Activated T-cell treated with anti-CD3 and anti-CD28 coated beads, Interleukin-2, amount 50 U/mL, for 48 hours (primary cell): ENCODE measurements at regions not wholly inside any gene's neighbourhood (a gene's known extent, or its start where the extent isn't known, plus 50 kb on each side); places are given as distances from the start of the nearest gene placed in this dataset.
"Not testable (repeated sequence)": the region's sequence is repeated elsewhere in the genome, so short reads cannot be mapped to it uniquely, and the experiment has no call there.

Source experiments
- DNase-seq, 2 experiments: peaks; one replicate each; pipeline ENCODE4 v3.0.0-alpha.2; 2020

- no peak for DNase-seq
Observed at GRCh38 chrX:46298821-46299220, 246.4 kb downstream of the ZNF674 start.

DNA sequence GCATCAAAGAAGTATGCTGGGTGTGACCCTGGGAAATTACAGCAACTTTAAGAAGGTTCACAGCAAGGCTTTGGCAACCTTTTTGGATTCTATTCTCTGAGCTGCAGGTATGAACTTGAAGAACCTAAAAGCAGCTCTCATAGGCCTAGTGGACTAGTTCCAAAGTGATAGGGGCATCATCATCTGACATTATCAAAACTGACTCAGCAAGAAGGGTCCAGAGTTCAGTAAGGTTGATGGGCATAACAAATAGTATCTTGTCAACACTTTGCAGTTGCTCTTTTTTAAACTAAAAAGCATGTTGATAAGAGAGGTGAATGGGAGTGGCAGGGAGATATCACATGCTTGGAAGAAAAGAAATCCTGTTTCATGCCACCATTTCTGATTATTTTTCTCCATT is 249.3 kb downstream of the ZNF674 start:
- no peak for DNase-seq

- no peak for DNase-seq
Observed at GRCh38 chrX:46294234-46294633, 251.0 kb downstream of the ZNF674 start.

GRCh38 chrX:46279925-46280313 is 265.3 kb downstream of the ZNF674 start:
- DNase-seq = no peak

GRCh38 chrX:46279214-46279924 is 265.9 kb downstream of the ZNF674 start:
- no peak for DNase-seq

GRCh38 chrX:46278572-46278971 is 266.6 kb downstream of the ZNF674 start:
- no peak for DNase-seq

- no peak for DNase-seq
Observed at GRCh38 chrX:46268412-46268811, 276.8 kb downstream of the ZNF674 start.

DNA sequence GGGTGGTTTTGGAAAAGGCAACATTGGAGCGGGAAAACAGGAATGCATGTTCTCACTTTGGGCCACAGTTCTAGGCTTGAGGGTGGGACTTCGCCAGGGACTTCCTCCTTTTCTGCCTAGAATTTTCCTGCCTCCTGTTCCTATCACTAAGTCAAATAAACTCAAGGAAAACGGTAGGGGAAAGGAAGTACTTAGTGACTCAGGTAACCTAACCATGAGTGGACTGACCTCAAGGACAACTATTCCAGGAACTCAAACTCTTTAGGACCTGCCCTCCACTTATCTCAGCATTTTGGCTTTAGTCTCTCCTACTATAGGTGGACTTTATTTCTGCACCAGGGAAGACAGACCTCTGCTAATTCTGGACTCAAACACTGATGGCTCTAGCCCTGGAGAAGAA is 281.7 kb downstream of the ZNF674 start:
- no peak for DNase-seq

DNA sequence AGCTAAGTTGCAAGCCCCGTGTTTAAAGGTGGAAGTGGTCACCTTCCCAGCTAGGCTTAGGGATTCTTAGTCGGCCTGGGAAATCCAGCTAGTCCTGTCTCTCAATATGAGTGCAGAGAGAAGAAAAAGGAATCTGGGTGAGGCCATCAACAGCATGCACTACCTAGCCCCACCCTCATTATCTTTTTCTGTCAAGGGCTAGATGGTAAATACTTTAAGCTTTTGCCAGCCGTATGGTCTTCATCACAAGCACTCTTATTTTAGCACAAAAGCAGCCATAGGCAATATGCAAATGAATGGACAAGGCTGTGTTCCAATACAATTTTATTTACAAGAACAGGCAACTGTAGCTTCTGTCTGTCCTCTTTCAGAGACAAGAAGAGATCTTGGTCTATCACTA is 282.9 kb downstream of the ZNF674 start:
- no peak for DNase-seq

- DNase-seq = no peak
Observed at GRCh38 chrX:46260499-46260898, 284.7 kb downstream of the ZNF674 start.

DNA sequence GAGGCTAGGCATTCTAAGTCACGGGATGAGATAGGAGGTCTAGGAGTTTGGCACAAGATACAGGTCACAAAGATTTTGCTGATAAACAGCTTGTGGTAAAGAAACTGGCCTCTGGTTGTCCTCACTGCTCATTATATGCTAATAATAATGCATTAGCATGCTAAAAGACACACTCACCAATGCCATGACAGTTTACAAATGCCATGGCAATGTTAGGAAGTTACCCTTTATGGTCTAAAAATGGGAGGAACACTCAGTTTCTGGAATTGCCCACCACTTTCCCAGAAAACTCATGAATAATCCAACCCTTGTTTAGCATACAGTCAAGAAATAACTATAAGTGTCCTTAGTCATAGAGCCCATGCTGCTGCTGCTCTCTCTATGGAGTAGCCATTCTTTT is 286.9 kb downstream of the ZNF674 start:
- no peak for DNase-seq

DNA sequence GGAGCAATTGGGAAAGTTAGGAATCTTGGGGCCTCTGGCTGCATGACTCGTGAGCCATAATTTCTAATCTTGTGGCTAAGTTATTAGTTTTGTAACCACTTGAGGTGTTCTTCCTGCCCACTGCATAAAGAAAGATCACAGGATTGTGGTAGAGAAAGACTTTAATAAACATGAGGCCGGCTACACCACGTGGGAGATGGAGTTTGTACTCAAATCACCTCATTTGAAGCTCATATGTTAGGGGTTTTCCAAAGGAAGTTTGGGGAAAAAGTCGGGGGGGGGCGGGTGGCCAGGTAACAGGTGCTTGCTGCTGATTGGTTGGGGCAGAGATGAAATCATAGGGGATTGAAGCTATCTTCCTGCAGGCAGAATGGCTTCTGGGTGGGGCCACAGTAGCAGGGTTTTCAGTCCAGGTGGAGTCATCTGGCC is 287.8 kb downstream of the ZNF674 start:
- DNase-seq = no peak

- no peak for DNase-seq
Observed at GRCh38 chrX:46256875-46257274, 288.3 kb downstream of the ZNF674 start.

- no peak for DNase-seq
Observed at GRCh38 chrX:46255046-46255445, 290.2 kb downstream of the ZNF674 start.

DNA sequence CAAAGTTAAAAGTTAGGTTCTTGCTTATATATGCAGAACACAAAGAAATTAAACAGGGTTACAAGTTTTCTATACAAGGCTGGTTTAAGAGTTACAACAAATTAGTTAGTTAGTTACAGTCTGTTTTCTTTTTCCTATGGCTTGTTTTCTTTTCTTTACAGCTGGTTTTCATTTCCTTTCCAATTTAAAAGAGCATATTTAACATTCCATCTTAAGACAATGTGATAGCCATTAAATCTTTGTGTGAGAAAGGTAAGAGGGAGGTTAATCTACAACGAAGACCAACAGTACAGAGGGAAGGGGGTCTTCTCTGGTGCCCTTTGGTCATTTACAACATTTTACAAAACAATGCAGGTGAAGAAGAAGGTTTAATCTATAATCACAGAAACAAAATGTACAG is 290.6 kb downstream of the ZNF674 start:
- DNase-seq = no peak

DNA sequence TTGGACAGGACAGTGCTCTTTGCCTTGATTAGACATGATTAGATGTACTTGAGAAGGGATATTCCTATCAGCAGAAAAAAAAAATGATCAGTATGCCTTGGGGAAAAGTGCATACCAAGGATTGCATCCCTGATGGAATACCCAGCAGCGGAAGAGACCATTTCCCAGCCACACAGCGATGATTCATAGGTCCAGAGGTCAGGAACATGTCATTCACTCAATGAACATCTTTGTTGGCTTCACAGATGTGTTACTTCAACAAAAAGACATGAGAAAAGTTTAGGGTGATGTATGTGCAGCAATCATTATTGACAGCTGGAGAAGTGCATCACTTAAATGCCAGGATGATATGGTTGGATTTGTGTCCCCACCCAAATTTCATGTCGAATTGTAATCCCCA is 293.5 kb downstream of the ZNF674 start:
- no peak for DNase-seq

DNA sequence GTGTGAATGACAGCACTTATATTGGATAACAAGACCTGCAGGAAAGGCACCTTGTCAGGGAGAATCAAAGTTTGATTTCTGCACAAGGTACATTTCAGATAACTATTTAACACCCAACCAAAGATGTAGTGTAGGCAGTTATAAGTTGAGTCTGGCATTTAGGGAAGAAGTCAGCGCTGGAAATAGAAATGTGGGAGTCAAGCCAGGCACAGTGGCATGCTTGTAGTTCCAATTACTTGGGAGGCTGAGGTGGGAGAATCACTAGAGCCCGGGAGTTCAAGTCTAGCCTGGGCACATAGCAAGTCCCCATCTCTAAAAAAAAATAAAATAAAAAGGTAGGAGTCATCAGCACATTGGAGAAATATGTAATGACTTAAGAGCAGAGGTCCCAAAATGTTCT is 295.1 kb downstream of the ZNF674 start:
- no peak for DNase-seq

GRCh38 chrX:46247456-46247855 is 297.8 kb downstream of the ZNF674 start:
- no peak for DNase-seq

- no peak for DNase-seq
Observed at GRCh38 chrX:46244451-46244850, 300.8 kb downstream of the ZNF674 start.

- no peak for DNase-seq
Observed at GRCh38 chrX:46236411-46236810, 308.8 kb downstream of the ZNF674 start.

GRCh38 chrX:46235778-46236177 is 309.4 kb downstream of the ZNF674 start:
- DNase-seq = no peak

GRCh38 chrX:46234775-46235174 is 310.4 kb downstream of the ZNF674 start:
- no peak for DNase-seq

GRCh38 chrX:46228389-46228788 is 316.8 kb downstream of the ZNF674 start:
- DNase-seq = no peak

GRCh38 chrX:46226422-46226821 is 318.8 kb downstream of the ZNF674 start:
- DNase-seq = no peak

DNA sequence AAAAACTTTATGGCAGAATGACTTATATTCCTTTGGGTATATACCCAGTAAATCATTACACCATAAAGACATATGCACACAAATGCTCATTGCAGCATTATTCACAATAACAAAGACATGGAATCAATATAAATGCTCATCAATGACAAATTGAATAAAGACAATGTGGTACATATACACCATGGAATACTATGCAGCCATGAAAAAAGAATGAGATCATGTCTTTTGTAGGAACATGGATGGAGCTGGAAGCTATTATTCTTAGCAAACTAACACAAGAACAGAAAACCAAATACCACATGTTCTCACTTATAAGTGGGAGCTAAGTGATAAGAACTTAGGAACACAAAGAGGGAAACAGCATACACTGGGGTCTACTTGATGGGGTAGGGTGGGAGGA is 321.7 kb downstream of the ZNF674 start:
- DNase-seq = not testable (repeated sequence)
